ENCODE measurements at regions not wholly inside any gene's neighbourhood (a gene's known extent, or its start where the extent isn't known, plus 50 kb on each side); places are given as distances from the start of the nearest gene placed in this dataset.

- no peak overlapping the region for H3K9ac ChIP-seq (ENCODE audit: extremely low read depth, low read length, poor library complexity, severe bottlenecking)
- Mint-ChIP-seq H3K4me1 (peaks cover 19% of the 10 kb centered on the region), H3K9me3 (no peaks in the 10 kb centered on the region), H3K27ac (no peak overlapping the region), H3K36me3 (ENCODE audit: low read depth) (no peaks in the 10 kb centered on the region), H3K27me3 (ENCODE audit: insufficient read depth) (no peaks in the 10 kb centered on the region), H3K4me3 (no peak overlapping the region)
- H3K4me1 ChIP-seq (ENCODE audit: control insufficient read depth, insufficient read depth, low read length): no peaks in the 10 kb centered on the region
- H3K27ac ChIP-seq (ENCODE audit: low read depth, low read length): no peak overlapping the region
- H3K36me3 ChIP-seq (ENCODE audit: control insufficient read depth, insufficient read depth, low read length): no peaks in the 10 kb centered on the region
- TF ChIP-seq CTCF (conservative IDR thresholded peaks at IDR 0.05): no peak
- no peaks in the 10 kb centered on the region for H3K27me3 ChIP-seq (ENCODE audit: control insufficient read depth, insufficient read depth, low read length, poor library complexity, severe bottlenecking)
- H3K4me3 ChIP-seq (ENCODE audit: low read length): no peak overlapping the region
- DNase-seq: no peak
- 89 to 92% methylated on average over 3 to 4 of the region's 5 CpGs for WGBS, 2 experiments (ENCODE audit: insufficient coverage in 1 of 2, insufficient read length in 1 of 2)
- no peaks in the 10 kb centered on the region for H3K9me3 ChIP-seq (ENCODE audit: control insufficient read depth, low read length)
Observed at GRCh38 chr2:58651930-58652329, 410.8 kb upstream of the FANCL start.

- Histone ChIP-seq H3K9ac (ENCODE audit: extremely low read depth, low read length, poor library complexity, severe bottlenecking) (no peak overlapping the region), H3K9me3 (ENCODE audit: control insufficient read depth, low read length) (no peaks in the 10 kb centered on the region), H3K4me3 (ENCODE audit: low read length) (no peak overlapping the region), H3K36me3 (ENCODE audit: control insufficient read depth, insufficient read depth, low read length) (no peaks in the 10 kb centered on the region), H3K27ac (ENCODE audit: low read depth, low read length) (no peak overlapping the region), H3K4me1 (ENCODE audit: control insufficient read depth, insufficient read depth, low read length) (no peaks in the 10 kb centered on the region), H3K27me3 (ENCODE audit: control insufficient read depth, insufficient read depth, low read length, poor library complexity, severe bottlenecking) (no peaks in the 10 kb centered on the region)
- DNase-seq: no peak
- 87% methylated on average over 3 of the region's 3 CpGs; no CpG with 5 or more reads in 1 of the 2 experiments for WGBS, 2 experiments (ENCODE audit: insufficient coverage in 1 of 2, insufficient read length in 1 of 2)
- Mint-ChIP-seq H3K4me3 (no peak overlapping the region), H3K27me3 (ENCODE audit: insufficient read depth) (no peaks in the 10 kb centered on the region), H3K9me3 (no peaks in the 10 kb centered on the region), H3K36me3 (ENCODE audit: low read depth) (no peaks in the 10 kb centered on the region), H3K4me1 (peaks cover 12% of the 10 kb centered on the region), H3K27ac (no peak overlapping the region)
- TF ChIP-seq CTCF (conservative IDR thresholded peaks at IDR 0.05): no peak
Observed at GRCh38 chr2:58650781-58651180, 409.7 kb upstream of the FANCL start.

- Mint-ChIP-seq H3K27ac (no peak overlapping the region), H3K4me3 (no peak overlapping the region), H3K9me3 (no peaks in the 10 kb centered on the region), H3K4me1 (peaks cover 19% of the 10 kb centered on the region), H3K36me3 (ENCODE audit: low read depth) (no peaks in the 10 kb centered on the region), H3K27me3 (ENCODE audit: insufficient read depth) (no peaks in the 10 kb centered on the region)
- Histone ChIP-seq H3K36me3 (ENCODE audit: control insufficient read depth, insufficient read depth, low read length) (no peaks in the 10 kb centered on the region), H3K4me1 (ENCODE audit: control insufficient read depth, insufficient read depth, low read length) (no peaks in the 10 kb centered on the region), H3K9me3 (ENCODE audit: control insufficient read depth, low read length) (no peaks in the 10 kb centered on the region), H3K9ac (ENCODE audit: extremely low read depth, low read length, poor library complexity, severe bottlenecking) (no peak overlapping the region), H3K27ac (ENCODE audit: low read depth, low read length) (no peak overlapping the region), H3K27me3 (ENCODE audit: control insufficient read depth, insufficient read depth, low read length, poor library complexity, severe bottlenecking) (no peaks in the 10 kb centered on the region), H3K4me3 (ENCODE audit: low read length) (no peak overlapping the region)
- TF ChIP-seq CTCF (conservative IDR thresholded peaks at IDR 0.05): no peak
- DNase-seq: no peak
- 94% methylated on average over 2 of the region's 2 CpGs; no CpG with 5 or more reads in 1 of the 2 experiments for WGBS, 2 experiments (ENCODE audit: insufficient coverage in 1 of 2, insufficient read length in 1 of 2)
Observed at GRCh38 chr2:58649756-58650155, 408.6 kb upstream of the FANCL start.

All from endodermal cell (in vitro differentiated cells).